H1 (cell line): ENCODE measurements at regions not wholly inside any gene's neighbourhood (a gene's known extent, or its start where the extent isn't known, plus 50 kb on each side); places are given as distances from the start of the nearest gene placed in this dataset.

ENCODE experiments used
- CTCF ChIA-PET: fragments of 300-600 bp; sonication (Branson Sonifier 250); formaldehyde crosslinking; loops from one replicate; lab custom pipeline; 2021; ENCODE audit not compliant: partially characterized antibody; lab: Charles Lee
- POLR2A ChIA-PET: fragments of 300-600 bp; sonication (Branson Sonifier 250); formaldehyde crosslinking; loops from one replicate; lab custom pipeline; 2021; ENCODE audit warnings: inconsistent platforms; ENCODE audit not compliant: partially characterized antibody; lab: Charles Lee
- DNase-seq, 2 experiments: peaks; one replicate each; pipeline versions ENCODE4 v3.0.0 to v3.0.0-alpha.2; 2010 to 2022; ENCODE audit warnings: low spot score in 2 of 2, low read depth in 1 of 2, mixed read lengths in 1 of 2
- FAIRE-seq: peaks from 2 replicates; lab custom pipeline; 2011; peaks lifted over from hg19 to GRCh38; lab: Jason Lieb, UNC
- H2AFZ ChIP-seq: 2 replicates; pipeline ENCODE4 v1.8.1; 2012; ENCODE audit warnings: low read length, inconsistent platforms
- H2AK5ac ChIP-seq: 2 replicates; pipeline ENCODE4 v1.6.1; 2013; ENCODE audit warnings: low read depth, low read length
- H2BK120ac ChIP-seq: replicated peaks from 2 replicates; pipeline ENCODE3; 2013; ENCODE audit warnings: low read depth, low read length, inconsistent platforms
- H2BK12ac ChIP-seq: 2 replicates; pipeline ENCODE4 v1.6.1; 2013; ENCODE audit warnings: low read depth, low read length
- H2BK15ac ChIP-seq: 2 replicates; pipeline ENCODE4 v1.6.1; 2013; ENCODE audit warnings: low read length
- H2BK20ac ChIP-seq: 2 replicates; pipeline ENCODE4 v1.6.1; 2013; ENCODE audit warnings: low read length
- H2BK5ac ChIP-seq: 2 replicates; pipeline ENCODE4 v1.6.1; 2013; ENCODE audit warnings: low read depth, low read length
- H3K14ac ChIP-seq: 2 replicates; pipeline ENCODE4 v1.6.1; 2013; ENCODE audit warnings: inconsistent platforms; ENCODE audit not compliant: insufficient read length
- H3K18ac ChIP-seq: 2 replicates; pipeline ENCODE4 v1.6.1; 2013; ENCODE audit warnings: low read length; ENCODE audit errors: extremely low read depth
- H3K23ac ChIP-seq: 2 replicates; pipeline ENCODE4 v1.6.1; 2013; ENCODE audit warnings: inconsistent platforms; ENCODE audit not compliant: insufficient read length
- H3K23me2 ChIP-seq: 2 replicates; pipeline ENCODE4 v1.6.1; 2013; ENCODE audit warnings: low read depth, low read length
- H3K27ac ChIP-seq: 2 replicates; pipeline ENCODE4 v1.6.1; 2011; ENCODE audit warnings: low read depth, low read length, inconsistent platforms
- H3K27me3 ChIP-seq, 4 experiments: replicated peaks in 1 of 4; 1 replicate in 1 of 4; 2 replicates in 3 of 4; pipeline versions ENCODE4 v1.6.1 to v1.8.1; 2011 to 2013; ENCODE audit warnings: low read length in 3 of 4, mild to moderate bottlenecking in 3 of 4, inconsistent platforms in 2 of 4, mixed read lengths in 2 of 4, moderate library complexity in 1 of 4; ENCODE audit not compliant: control insufficient read depth in 3 of 4, insufficient read depth in 3 of 4; ENCODE audit errors: extremely low read depth in 1 of 4
- H3K36me3 ChIP-seq, 4 experiments: 2 replicates each; pipeline versions ENCODE4 v1.6.1 to v1.8.1; 2011 to 2013; ENCODE audit warnings: mild to moderate bottlenecking in 4 of 4, low read length in 3 of 4, moderate library complexity in 2 of 4, control low read depth in 1 of 4, inconsistent platforms in 1 of 4; ENCODE audit not compliant: insufficient read depth in 4 of 4, control insufficient read depth in 2 of 4
- H3K4ac ChIP-seq: replicated peaks from 2 replicates; pipeline ENCODE3; 2013; ENCODE audit warnings: low read length, low read depth, mixed read lengths, inconsistent platforms; ENCODE audit not compliant: insufficient read length
- H3K4me1 ChIP-seq, 4 experiments: replicated peaks in 1 of 4; 1 replicate in 1 of 4; 2 replicates in 3 of 4; pipeline versions ENCODE4 v1.6.1 to v1.8.1; 2011 to 2013; ENCODE audit warnings: low read length in 3 of 4, inconsistent platforms in 2 of 4, mixed read lengths in 1 of 4; ENCODE audit not compliant: insufficient read depth in 4 of 4, control insufficient read depth in 3 of 4
- H3K4me2 ChIP-seq, 2 experiments: 2 replicates each; pipeline versions ENCODE4 v1.6.1 to v1.8.1; 2011 to 2013; ENCODE audit warnings: low read depth in 2 of 2, low read length in 2 of 2, control low read depth in 1 of 2, inconsistent platforms in 1 of 2, mild to moderate bottlenecking in 1 of 2; ENCODE audit not compliant: insufficient read depth in 1 of 2
- H3K4me3 ChIP-seq, 4 experiments: fragments of 200-600, 300-600 bp in 1 of 4; sonication (generic), shearing (Covaris generic), sonication (Bioruptor Twin) in 1 of 4; 2 replicates each; pipeline versions ENCODE4 v1.5.1 to v1.8.1; 2011 to 2016; ENCODE audit warnings: low read length in 4 of 4, low read depth in 3 of 4, control low read depth in 2 of 4, inconsistent platforms in 2 of 4, mild to moderate bottlenecking in 2 of 4, mixed read lengths in 1 of 4, moderate library complexity in 1 of 4; ENCODE audit not compliant: insufficient read depth in 2 of 4; ENCODE audit errors: extremely low read depth in 1 of 4
- H3K56ac ChIP-seq: replicated peaks from 2 replicates; pipeline ENCODE3; 2013; ENCODE audit warnings: low read depth, mild to moderate bottlenecking, mixed read lengths, low read length, inconsistent platforms; ENCODE audit not compliant: insufficient read length
- H3K79me1 ChIP-seq: 2 replicates; pipeline ENCODE4 v1.6.1; 2013; ENCODE audit warnings: low read depth, low read length, control low read depth
- H3K79me2 ChIP-seq, 2 experiments: 2 replicates each; pipeline versions ENCODE4 v1.6.1 to v1.8.1; 2012 to 2013; ENCODE audit warnings: low read length in 2 of 2, mild to moderate bottlenecking in 2 of 2, inconsistent platforms in 1 of 2; ENCODE audit not compliant: insufficient read depth in 2 of 2, control insufficient read depth in 1 of 2
- H3K9ac ChIP-seq, 4 experiments: replicated peaks in 1 of 4; 1 replicate in 1 of 4; 2 replicates in 3 of 4; pipeline versions ENCODE4 v1.6.1 to v1.8.1; 2011 to 2013; ENCODE audit warnings: low read depth in 3 of 4, low read length in 3 of 4, control low read depth in 2 of 4, mild to moderate bottlenecking in 2 of 4, moderate library complexity in 2 of 4, inconsistent platforms in 1 of 4; ENCODE audit errors: extremely low read depth in 1 of 4
- H3K9me3 ChIP-seq, 2 experiments: 2 replicates each; pipeline versions ENCODE4 v1.6.1 to v1.8.1; 2012 to 2013; ENCODE audit warnings: mild to moderate bottlenecking in 2 of 2, moderate library complexity in 2 of 2, control low read depth in 1 of 2, inconsistent platforms in 1 of 2, low read depth in 1 of 2, low read length in 1 of 2, mixed read lengths in 1 of 2; ENCODE audit not compliant: insufficient read depth in 2 of 2
- H4K20me1 ChIP-seq, 2 experiments: replicated peaks in 1 of 2; 2 replicates each; pipeline versions ENCODE3 to v1.8.1; 2011 to 2013; ENCODE audit warnings: inconsistent platforms in 2 of 2, low read length in 2 of 2, mild to moderate bottlenecking in 1 of 2; ENCODE audit not compliant: insufficient read depth in 2 of 2, control insufficient read depth in 1 of 2
- H4K5ac ChIP-seq: 2 replicates; pipeline ENCODE4 v1.6.1; 2013; ENCODE audit warnings: low read length, low read depth, mixed read lengths, inconsistent platforms; ENCODE audit not compliant: insufficient read length
- H4K8ac ChIP-seq: 2 replicates; pipeline ENCODE4 v1.8.0; 2013; ENCODE audit warnings: mild to moderate bottlenecking, moderate library complexity, low read length, inconsistent platforms; ENCODE audit not compliant: insufficient read depth; ENCODE audit errors: extremely low read depth
- H4K91ac ChIP-seq: replicated peaks from 2 replicates; pipeline ENCODE3; 2013; ENCODE audit warnings: low read length, mixed read lengths, inconsistent platforms; ENCODE audit not compliant: insufficient read length
- CEBPB ChIP-seq: IDR thresholded peaks from 2 replicates; pipeline ENCODE4 v1.6.1; 2012; ENCODE audit warnings: low read depth, low read length
- CTCF ChIP-seq, 3 experiments: IDR thresholded peaks; 1 replicate in 2 of 3; 2 replicates in 1 of 3; pipeline versions ENCODE4 v1.5.1 to v1.6.1; 2011; ENCODE audit warnings: low read length in 3 of 3, mild to moderate bottlenecking in 3 of 3, inconsistent platforms in 2 of 3, low read depth in 1 of 3, moderate library complexity in 1 of 3; ENCODE audit not compliant: insufficient read depth in 1 of 3; ENCODE audit errors: control extremely low read depth in 1 of 3
- EZH2 ChIP-seq: fragments of 200-600 bp; sonication (generic); IDR thresholded peaks from 2 replicates; pipeline ENCODE4 v1.7.1; 2012; ENCODE audit warnings: low read depth, mild to moderate bottlenecking, moderate library complexity, low read length, inconsistent platforms; ENCODE audit not compliant: severe bottlenecking
- HDAC6 ChIP-seq: IDR thresholded peaks from one replicate; pipeline ENCODE4 v1.7.1; 2012; ENCODE audit warnings: low read depth, mild to moderate bottlenecking, inconsistent platforms, low read length, moderate library complexity
- RAD21 ChIP-seq, 2 experiments: IDR thresholded peaks in 1 of 2; conservative IDR thresholded peaks in 1 of 2; 2 replicates each; pipeline ENCODE4 v1.6.1; 2011; ENCODE audit warnings: low read depth in 2 of 2, low read length in 2 of 2, improper control_type of control experiment in 1 of 2, inconsistent platforms in 1 of 2, mild to moderate bottlenecking in 1 of 2, moderate library complexity in 1 of 2
- RXRA ChIP-seq: IDR thresholded peaks from 2 replicates; pipeline ENCODE4 v1.6.1; 2011; ENCODE audit warnings: low read depth, mild to moderate bottlenecking, low read length, moderate library complexity; ENCODE audit not compliant: insufficient read depth
- SUZ12 ChIP-seq: fragments of 200-600 bp; sonication (generic); IDR thresholded peaks from 2 replicates; pipeline ENCODE4 v1.6.1; 2012; ENCODE audit warnings: mild to moderate bottlenecking, inconsistent platforms, low read length, moderate library complexity, mixed read lengths
- WGBS, 2 experiments: shearing (Covaris generic) in 1 of 2; methylation state at CpG; one replicate each; pipeline versions ENCODE4 v1.1.6 to v1.1.7; 2013 to 2015; ENCODE audit warnings: low lambda C conversion rate in 2 of 2, mixed read lengths in 2 of 2, inconsistent platforms in 1 of 2, low coverage in 1 of 2, missing lambda C conversion rate in 1 of 2; ENCODE audit not compliant: insufficient replicate concordance in 2 of 2, insufficient coverage in 1 of 2, insufficient read length in 1 of 2; ENCODE audit errors: extremely low coverage in 1 of 2, missing lambda C conversion rate in 1 of 2; 5-methylcytosine and 5-hydroxymethylcytosine counted together
- TF ChIP-seq, protein P1 (sequence below): IDR thresholded peaks from 2 replicates; pipeline ENCODE4 v1.6.1; 2012; ENCODE audit warnings: low read length, inconsistent platforms
- TF ChIP-seq, protein P2 (sequence below): IDR thresholded peaks from 2 replicates; pipeline ENCODE4 v1.6.1; 2011; ENCODE audit warnings: low read depth, mild to moderate bottlenecking, low read length; ENCODE audit not compliant: insufficient read depth

DNA sequence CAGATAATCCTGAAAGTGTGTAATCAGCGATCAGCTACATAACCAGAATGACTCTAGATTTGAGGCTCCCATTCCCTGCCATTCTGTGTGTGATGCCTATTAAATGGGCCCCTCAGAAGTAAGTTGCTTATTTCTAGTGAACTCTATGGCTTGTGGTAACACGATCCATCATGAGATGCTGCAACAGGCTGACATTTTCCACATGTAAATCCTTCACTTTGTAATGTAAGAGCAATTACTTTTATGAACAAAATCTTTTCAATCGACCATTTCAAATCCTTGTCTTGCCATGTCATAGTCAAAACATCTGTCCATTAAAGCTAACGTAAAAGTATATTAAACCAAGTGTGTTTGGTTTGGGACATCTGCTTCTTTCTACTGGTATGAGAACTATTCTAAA, 175.9 kb upstream of the ETAA1 start:
- H4K8ac ChIP-seq = no peak overlapping the region
- H3K4me2 ChIP-seq = no peak overlapping the region
- no peak overlapping the region for H2BK120ac ChIP-seq
- H3K36me3 ChIP-seq = no peaks in the 10 kb centered on the region
- H3K4ac ChIP-seq = no peak overlapping the region
- no peak overlapping the region for H2BK15ac ChIP-seq
- H3K9ac ChIP-seq = no peak overlapping the region
- H4K5ac ChIP-seq = no peak overlapping the region
- H4K91ac ChIP-seq = no peak overlapping the region
- H3K79me1 ChIP-seq = no peaks in the 10 kb centered on the region
- H3K23me2 ChIP-seq = no peaks in the 10 kb centered on the region
- H3K79me2 ChIP-seq = no peaks in the 10 kb centered on the region
- H2AK5ac ChIP-seq = no peak overlapping the region
- no peak overlapping the region for H3K27ac ChIP-seq
- H3K27me3 ChIP-seq = no peaks in the 10 kb centered on the region
- no peak for DNase-seq
- H3K4me3 ChIP-seq = no peak overlapping the region
- H3K9me3 ChIP-seq = peaks cover 0 to 9% of the 10 kb centered on the region in 2 experiments; a peak in 1 of 4 replicates
- H2AFZ ChIP-seq = no peak overlapping the region
- H2BK5ac ChIP-seq = no peak overlapping the region
- no peak overlapping the region for H3K56ac ChIP-seq
- no peak overlapping the region for H2BK12ac ChIP-seq
- no peak overlapping the region for H3K14ac ChIP-seq
- peaks cover 0 to 2% (median 0%) of the 10 kb centered on the region in 4 experiments; a peak in 1 of 7 replicates for H3K4me1 ChIP-seq
- H3K18ac ChIP-seq = no peak overlapping the region
- H4K20me1 ChIP-seq = no peaks in the 10 kb centered on the region
- WGBS, 2 experiments = 96% methylated on average over 4 of the region's 4 CpGs; no CpG with 5 or more reads in 1 of the 2 experiments
- no peak overlapping the region for H2BK20ac ChIP-seq
- no peak for FAIRE-seq
- no peak overlapping the region for H3K23ac ChIP-seq
- POLR2A ChIA-PET = no interaction called here
- CTCF ChIA-PET = no interaction called here
- TF ChIP-seq RXRA (no peak), SUZ12 (no peak), CTCF (IDR thresholded peaks at IDR 0.05; ENCODE audit: control extremely low read depth in 1 of 3, insufficient read depth in 1 of 3, low read depth in 1 of 3, low read length in 3 of 3) (no peak), RAD21 (IDR thresholded peaks at IDR 0.05 in 1 of 2, conservative IDR thresholded peaks at IDR 0.05 in 1 of 2; ENCODE audit: low read depth in 2 of 2, low read length in 2 of 2) (no peak), HDAC6 (no peak), CEBPB (no peak), EZH2 (no peak)
- TF ChIP-seq, protein P1, sequence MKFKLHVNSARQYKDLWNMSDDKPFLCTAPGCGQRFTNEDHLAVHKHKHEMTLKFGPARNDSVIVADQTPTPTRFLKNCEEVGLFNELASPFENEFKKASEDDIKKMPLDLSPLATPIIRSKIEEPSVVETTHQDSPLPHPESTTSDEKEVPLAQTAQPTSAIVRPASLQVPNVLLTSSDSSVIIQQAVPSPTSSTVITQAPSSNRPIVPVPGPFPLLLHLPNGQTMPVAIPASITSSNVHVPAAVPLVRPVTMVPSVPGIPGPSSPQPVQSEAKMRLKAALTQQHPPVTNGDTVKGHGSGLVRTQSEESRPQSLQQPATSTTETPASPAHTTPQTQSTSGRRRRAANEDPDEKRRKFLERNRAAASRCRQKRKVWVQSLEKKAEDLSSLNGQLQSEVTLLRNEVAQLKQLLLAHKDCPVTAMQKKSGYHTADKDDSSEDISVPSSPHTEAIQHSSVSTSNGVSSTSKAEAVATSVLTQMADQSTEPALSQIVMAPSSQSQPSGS = no peak
- TF ChIP-seq, protein P2, sequence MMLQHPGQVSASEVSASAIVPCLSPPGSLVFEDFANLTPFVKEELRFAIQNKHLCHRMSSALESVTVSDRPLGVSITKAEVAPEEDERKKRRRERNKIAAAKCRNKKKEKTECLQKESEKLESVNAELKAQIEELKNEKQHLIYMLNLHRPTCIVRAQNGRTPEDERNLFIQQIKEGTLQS = no peak
